Body of pancreas (tissue), 4 donors: ENCODE measurements at regions not wholly inside any gene's neighbourhood (a gene's known extent, or its start where the extent isn't known, plus 50 kb on each side); places are given as distances from the start of the nearest gene placed in this dataset.

ENCODE experiments used
- ATAC-seq: fragments of 150-250 bp; one replicate; pipeline ENCODE4 v1.9.1; 2016
- DNase-seq, 4 donors: peaks; one replicate each; pipeline ENCODE4 v3.0.0-alpha.2; 2019
- H3K27ac ChIP-seq, 4 donors: fragments of 200-600 bp; sonication (generic); 1 replicate in 3 of 4; 2 replicates in 1 of 4; pipeline versions ENCODE4 v1.5.1 to v1.6.1; 2016 to 2019; ENCODE audit warnings: mild to moderate bottlenecking in 1 of 4, mixed read lengths in 1 of 4, moderate library complexity in 1 of 4
- H3K27me3 ChIP-seq, 2 donors: fragments of 200-600 bp; sonication (generic); one replicate each; pipeline ENCODE4 v1.6.0; 2016; ENCODE audit warnings: mild to moderate bottlenecking in 1 of 2
- H3K36me3 ChIP-seq, 2 donors: fragments of 200-600 bp; sonication (generic); replicated peaks in 1 of 2; 2 replicates each; pipeline ENCODE4 v1.5.1; 2016; ENCODE audit warnings: low read depth in 2 of 2; ENCODE audit not compliant: insufficient read depth in 1 of 2
- H3K4me1 ChIP-seq: fragments of 200-600 bp; sonication (generic); one replicate; pipeline ENCODE4 v1.6.0; 2016
- H3K4me3 ChIP-seq, 2 donors: fragments of 200-600 bp; sonication (generic); 1 replicate in 1 of 2; 2 replicates in 1 of 2; pipeline ENCODE4 v1.5.1; 2016 to 2019
- H3K9me3 ChIP-seq, 3 donors: fragments of 200-600 bp; sonication (generic); 1 replicate in 2 of 3; 2 replicates in 1 of 3; pipeline ENCODE4 v1.5.1; 2016
- POLR2A ChIP-seq, 3 donors: fragments of 450-650 bp; IDR thresholded peaks; one replicate each; pipeline ENCODE4 v1.6.1; 2016; ENCODE audit warnings: antibody characterized with exemption in 3 of 3, mild to moderate bottlenecking in 2 of 3
- WGBS, 2 donors: methylation state at CpG; one replicate each; pipeline ENCODE4 v1.1.5; 2017; 5-methylcytosine and 5-hydroxymethylcytosine counted together
- intact Hi-C: fragments of 100-400 bp; cut with DNase I; formaldehyde crosslinking; loops from one replicate; pipeline ENCODE4 v1.15.1; 2023
- TF ChIP-seq, protein P1 (sequence below), 7 experiments: fragments of 450-650 bp in 4 of 7; fragments of 200-600 bp in 3 of 7; sonication (generic) in 3 of 7; IDR thresholded peaks; one replicate each; pipeline ENCODE4 v1.5.1; 2016 to 2019; ENCODE audit warnings: antibody characterized with exemption in 7 of 7

DNA sequence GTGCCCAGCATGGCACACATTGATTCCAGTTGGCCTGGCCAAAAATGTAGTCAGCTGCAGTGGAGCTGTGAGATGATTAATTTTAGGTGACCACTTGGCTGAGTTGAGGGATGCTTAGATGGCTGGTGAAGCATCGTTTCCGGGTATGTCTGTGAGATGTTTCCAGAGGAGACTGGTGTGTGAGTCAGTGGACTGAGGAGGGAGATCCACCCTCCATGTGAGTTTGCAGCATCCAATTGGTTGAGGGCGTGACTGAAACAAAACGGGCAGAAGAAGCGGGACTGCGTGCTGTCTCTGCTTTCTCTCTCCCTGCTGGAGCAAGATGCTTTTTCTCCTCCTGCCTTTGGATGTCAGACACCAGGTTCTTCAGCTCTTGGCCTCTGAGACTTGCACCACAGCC is 68.2 kb upstream of the DSCAM start:
- H3K27ac ChIP-seq: no peak overlapping the region
- 78 to 80% methylated on average over 6 of the region's 6 CpGs for WGBS, 2 donors
- no peaks in the 10 kb centered on the region for H3K36me3 ChIP-seq
- DNase-seq (no peak), ATAC-seq (no peak)
- TF ChIP-seq, protein P1, sequence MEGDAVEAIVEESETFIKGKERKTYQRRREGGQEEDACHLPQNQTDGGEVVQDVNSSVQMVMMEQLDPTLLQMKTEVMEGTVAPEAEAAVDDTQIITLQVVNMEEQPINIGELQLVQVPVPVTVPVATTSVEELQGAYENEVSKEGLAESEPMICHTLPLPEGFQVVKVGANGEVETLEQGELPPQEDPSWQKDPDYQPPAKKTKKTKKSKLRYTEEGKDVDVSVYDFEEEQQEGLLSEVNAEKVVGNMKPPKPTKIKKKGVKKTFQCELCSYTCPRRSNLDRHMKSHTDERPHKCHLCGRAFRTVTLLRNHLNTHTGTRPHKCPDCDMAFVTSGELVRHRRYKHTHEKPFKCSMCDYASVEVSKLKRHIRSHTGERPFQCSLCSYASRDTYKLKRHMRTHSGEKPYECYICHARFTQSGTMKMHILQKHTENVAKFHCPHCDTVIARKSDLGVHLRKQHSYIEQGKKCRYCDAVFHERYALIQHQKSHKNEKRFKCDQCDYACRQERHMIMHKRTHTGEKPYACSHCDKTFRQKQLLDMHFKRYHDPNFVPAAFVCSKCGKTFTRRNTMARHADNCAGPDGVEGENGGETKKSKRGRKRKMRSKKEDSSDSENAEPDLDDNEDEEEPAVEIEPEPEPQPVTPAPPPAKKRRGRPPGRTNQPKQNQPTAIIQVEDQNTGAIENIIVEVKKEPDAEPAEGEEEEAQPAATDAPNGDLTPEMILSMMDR (IDR thresholded peaks at IDR 0.05): no peak
- no peak for TF ChIP-seq POLR2A (IDR thresholded peaks at IDR 0.05)
- H3K4me1 ChIP-seq: no peaks in the 10 kb centered on the region
- no peaks in the 10 kb centered on the region for H3K27me3 ChIP-seq
- no peak overlapping the region for H3K4me3 ChIP-seq
- intact Hi-C loops: no loop called here
- peaks cover 0 to 4% (median 0%) of the 10 kb centered on the region in 3 donors for H3K9me3 ChIP-seq

DNA sequence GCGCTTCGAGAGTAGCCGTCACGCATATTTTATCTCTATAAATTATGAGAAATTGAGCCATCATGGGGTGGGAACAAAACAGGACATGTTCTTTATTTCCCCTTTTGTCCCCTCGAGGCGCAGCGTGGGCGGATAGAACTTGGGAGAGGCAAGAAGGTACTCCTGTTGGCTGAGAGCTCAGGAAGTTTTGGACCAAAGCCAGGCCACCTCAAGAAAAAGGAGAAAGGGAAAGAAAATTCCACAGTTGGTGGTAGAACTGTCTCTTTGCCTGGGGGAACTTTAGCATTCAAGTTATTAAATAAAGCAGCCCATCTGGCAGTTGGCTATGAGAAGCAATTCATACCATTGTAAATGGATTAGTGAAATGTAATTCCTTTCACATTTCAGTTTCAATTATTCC is 76.4 kb upstream of the DSCAM start:
- DNase-seq (no peak), ATAC-seq (no peak)
- WGBS, 2 donors: 69 to 76% methylated on average over 8 of the region's 8 CpGs
- Histone ChIP-seq H3K4me3 (no peak overlapping the region), H3K27ac (no peak overlapping the region), H3K27me3 (no peaks in the 10 kb centered on the region), H3K4me1 (no peaks in the 10 kb centered on the region), H3K36me3 (no peaks in the 10 kb centered on the region), H3K9me3 (no peaks in the 10 kb centered on the region)
- TF ChIP-seq, protein P1 (IDR thresholded peaks at IDR 0.05): no peak
- no peak for TF ChIP-seq POLR2A (IDR thresholded peaks at IDR 0.05)
- intact Hi-C loops: no loop called here

DNA sequence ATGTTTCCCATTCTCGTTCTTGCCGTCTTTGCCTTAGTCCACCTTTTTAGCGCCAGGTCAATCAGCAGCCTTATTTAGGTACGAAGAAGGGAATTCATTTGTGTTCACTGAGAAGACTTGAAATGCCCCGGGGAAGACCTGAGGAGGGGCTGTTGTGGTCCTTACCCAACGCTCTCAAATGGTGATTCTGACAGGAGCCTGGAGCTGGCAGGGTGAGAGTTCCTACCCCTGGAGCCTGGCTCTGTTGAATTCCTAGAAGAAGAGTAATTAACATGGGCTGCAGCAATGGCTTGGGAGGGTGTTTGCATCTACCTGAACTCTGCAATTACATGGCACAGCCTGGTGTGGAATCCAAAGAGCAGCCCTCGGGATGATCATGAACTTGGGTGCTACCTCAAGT is 76.9 kb upstream of the DSCAM start:
- Histone ChIP-seq H3K9me3 (no peaks in the 10 kb centered on the region), H3K4me3 (no peak overlapping the region), H3K4me1 (no peaks in the 10 kb centered on the region), H3K27ac (no peak overlapping the region), H3K36me3 (no peaks in the 10 kb centered on the region), H3K27me3 (no peaks in the 10 kb centered on the region)
- ATAC-seq: no peak
- no peak for DNase-seq
- WGBS, 2 donors: 66 to 74% methylated on average over 7 of the region's 7 CpGs
- intact Hi-C loops: no loop called here
- no peak for TF ChIP-seq POLR2A (IDR thresholded peaks at IDR 0.05)
- TF ChIP-seq, protein P1 (IDR thresholded peaks at IDR 0.05): no peak

DNA sequence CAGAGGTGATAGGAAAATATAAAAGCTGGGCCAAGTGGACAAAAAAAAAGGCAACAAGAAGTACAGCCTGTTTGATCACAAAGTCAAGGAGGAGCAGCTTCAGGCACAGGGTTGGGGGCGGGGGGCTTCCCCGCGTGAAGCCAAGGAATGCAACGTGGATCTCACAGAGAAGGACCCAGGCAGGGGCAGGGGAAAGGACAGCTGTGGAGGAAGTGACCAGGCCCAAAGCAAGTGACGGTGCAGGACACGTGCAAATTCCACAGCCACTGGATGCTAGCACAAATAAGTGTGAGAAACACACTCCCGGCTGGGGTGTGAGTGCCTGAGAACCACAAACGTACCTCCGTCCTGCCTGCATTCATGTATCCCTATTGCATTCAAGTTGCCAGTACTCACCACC is 77.7 kb upstream of the DSCAM start:
- DNase-seq (no peak), ATAC-seq (no peak)
- WGBS, 2 donors: 42 to 52% methylated on average over 9 of the region's 9 CpGs
- Histone ChIP-seq H3K36me3 (no peaks in the 10 kb centered on the region), H3K4me3 (no peak overlapping the region), H3K9me3 (no peaks in the 10 kb centered on the region), H3K4me1 (no peaks in the 10 kb centered on the region), H3K27me3 (no peaks in the 10 kb centered on the region), H3K27ac (no peak overlapping the region)
- intact Hi-C loops: no loop called here
- TF ChIP-seq, protein P1 (IDR thresholded peaks at IDR 0.05): no peak
- no peak for TF ChIP-seq POLR2A (IDR thresholded peaks at IDR 0.05)

DNA sequence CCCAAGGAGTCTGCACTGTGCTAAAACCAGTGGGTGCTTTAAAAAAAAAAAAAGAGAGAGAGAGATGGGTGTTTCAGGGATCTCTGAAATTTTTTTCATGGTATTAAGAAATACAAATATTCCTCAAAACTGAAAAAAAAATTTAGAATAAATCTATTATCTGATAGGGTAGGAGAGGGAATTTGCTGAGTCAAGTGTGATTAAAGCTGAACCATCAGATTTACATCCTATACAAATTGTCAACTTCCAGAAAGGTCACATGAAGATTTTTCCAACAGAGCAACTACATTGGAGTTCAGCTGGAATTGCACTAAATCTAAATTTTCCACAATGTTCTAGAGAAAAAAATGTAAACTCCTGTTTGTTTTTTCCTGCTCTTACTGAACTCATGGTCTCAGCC is 79.3 kb upstream of the DSCAM start:
- no peak overlapping the region for H3K27ac ChIP-seq
- H3K9me3 ChIP-seq: no peaks in the 10 kb centered on the region
- no peaks in the 10 kb centered on the region for H3K27me3 ChIP-seq
- TF ChIP-seq, protein P1 (IDR thresholded peaks at IDR 0.05): no peak
- TF ChIP-seq POLR2A (IDR thresholded peaks at IDR 0.05): no peak
- ATAC-seq: no peak
- DNase-seq: no peak
- no peaks in the 10 kb centered on the region for H3K4me1 ChIP-seq
- intact Hi-C loops: no loop called here
- no peaks in the 10 kb centered on the region for H3K36me3 ChIP-seq
- H3K4me3 ChIP-seq: no peak overlapping the region
